Neuronal stem cell (in vitro differentiated cells): ENCODE measurements at regions not wholly inside any gene's neighbourhood (a gene's known extent, or its start where the extent isn't known, plus 50 kb on each side); places are given as distances from the start of the nearest gene placed in this dataset.

ENCODE experiments used
- DNase-seq: peaks from one replicate; pipeline ENCODE4 v3.0.0-alpha.2; 2013; ENCODE audit warnings: low spot score
- H2AFZ ChIP-seq: one replicate; pipeline ENCODE4 v1.6.1; 2013; ENCODE audit warnings: mild to moderate bottlenecking, low read length, inconsistent platforms
- H2AK5ac ChIP-seq: 2 replicates; pipeline ENCODE4 v1.6.1; 2013; ENCODE audit warnings: low read depth, mild to moderate bottlenecking, inconsistent platforms, low read length, moderate library complexity, mixed read lengths
- H2BK120ac ChIP-seq: 2 replicates; pipeline ENCODE4 v1.6.1; 2013; ENCODE audit warnings: low read depth, mild to moderate bottlenecking, inconsistent platforms, low read length, moderate library complexity, mixed read lengths
- H2BK12ac ChIP-seq: one replicate; pipeline ENCODE4 v1.6.1; 2013; ENCODE audit warnings: low read length, inconsistent platforms
- H2BK15ac ChIP-seq: 2 replicates; pipeline ENCODE4 v1.6.1; 2013; ENCODE audit warnings: mild to moderate bottlenecking, low read length, inconsistent platforms, mixed read lengths
- H2BK5ac ChIP-seq: one replicate; pipeline ENCODE4 v1.6.1; 2013; ENCODE audit warnings: inconsistent platforms, mild to moderate bottlenecking, low read length, moderate library complexity
- H3K14ac ChIP-seq: one replicate; pipeline ENCODE4 v1.6.1; 2013; ENCODE audit warnings: low read length, inconsistent platforms
- H3K18ac ChIP-seq: 2 replicates; pipeline ENCODE4 v1.6.1; 2013; ENCODE audit warnings: low read length, inconsistent platforms
- H3K23ac ChIP-seq: 2 replicates; pipeline ENCODE4 v1.6.1; 2013; ENCODE audit warnings: low read depth, mild to moderate bottlenecking, mixed read lengths, low read length, inconsistent platforms; ENCODE audit not compliant: poor library complexity
- H3K27ac ChIP-seq: replicated peaks from 3 replicates; pipeline ENCODE4 v1.5.1; 2013; ENCODE audit warnings: low read length, inconsistent platforms
- H3K27me3 ChIP-seq, 3 experiments: 2 replicates each; pipeline ENCODE4 v1.6.1; 2013; ENCODE audit warnings: low read length in 3 of 3, mild to moderate bottlenecking in 2 of 3, inconsistent platforms in 1 of 3, low read depth in 1 of 3, mixed read lengths in 1 of 3, moderate library complexity in 1 of 3; ENCODE audit not compliant: control insufficient read depth in 3 of 3, insufficient read depth in 3 of 3
- H3K36me3 ChIP-seq, 2 donors: replicated peaks in 1 of 2; 2 replicates each; pipeline ENCODE4 v1.6.1; 2013; ENCODE audit warnings: low read length in 2 of 2; ENCODE audit not compliant: control insufficient read depth in 2 of 2, insufficient read depth in 2 of 2
- H3K4ac ChIP-seq: 2 replicates; pipeline ENCODE4 v1.6.1; 2013; ENCODE audit warnings: inconsistent platforms, mild to moderate bottlenecking, low read length, moderate library complexity
- H3K4me1 ChIP-seq, 2 donors: 1 replicate in 1 of 2; 2 replicates in 1 of 2; pipeline ENCODE4 v1.6.1; 2013; ENCODE audit warnings: low read length in 2 of 2, low read depth in 1 of 2; ENCODE audit not compliant: control insufficient read depth in 2 of 2, insufficient read depth in 1 of 2
- H3K4me2 ChIP-seq: one replicate; pipeline ENCODE4 v1.6.1; 2013; ENCODE audit warnings: mild to moderate bottlenecking, low read length, inconsistent platforms; ENCODE audit not compliant: insufficient read depth, poor library complexity, severe bottlenecking
- H3K4me3 ChIP-seq, 2 donors: 2 replicates each; pipeline ENCODE4 v1.5.1; 2013; ENCODE audit warnings: low read length in 2 of 2, mild to moderate bottlenecking in 2 of 2, inconsistent platforms in 1 of 2, moderate library complexity in 1 of 2
- H3K79me1 ChIP-seq: one replicate; pipeline ENCODE4 v1.6.1; 2013; ENCODE audit warnings: low read depth, mild to moderate bottlenecking, inconsistent platforms, low read length, moderate library complexity
- H3K9ac ChIP-seq: one replicate; pipeline ENCODE4 v1.6.1; 2013; ENCODE audit warnings: mild to moderate bottlenecking, low read depth, low read length, inconsistent platforms; ENCODE audit not compliant: poor library complexity
- H3K9me3 ChIP-seq, 2 donors: replicated peaks in 1 of 2; 2 replicates each; pipeline versions ENCODE3 to v1.6.1; 2013; ENCODE audit warnings: low read length in 2 of 2, mild to moderate bottlenecking in 2 of 2, inconsistent platforms in 1 of 2, low read depth in 1 of 2, mixed read lengths in 1 of 2, moderate library complexity in 1 of 2; ENCODE audit not compliant: control insufficient read depth in 2 of 2, insufficient read depth in 1 of 2
- H4K8ac ChIP-seq: one replicate; pipeline ENCODE4 v1.6.1; 2013; ENCODE audit warnings: low read depth, mild to moderate bottlenecking, inconsistent platforms, low read length, moderate library complexity
- H4K91ac ChIP-seq: one replicate; pipeline ENCODE4 v1.6.1; 2013; ENCODE audit warnings: low read length, low read depth, mild to moderate bottlenecking, inconsistent platforms; ENCODE audit not compliant: poor library complexity
- WGBS, 2 donors: extraction: QIAGEN DNeasy Blood & Tissue Kit; methylation state at CpG; one replicate each; pipeline ENCODE4 v1.1.7; 2013; ENCODE audit warnings: missing lambda C conversion rate in 2 of 2, mixed read lengths in 1 of 2; ENCODE audit not compliant: insufficient read length in 2 of 2, insufficient replicate concordance in 1 of 2; ENCODE audit errors: extremely low coverage in 2 of 2; 5-methylcytosine and 5-hydroxymethylcytosine counted together

GRCh38 chr4:23153076-23153475 is 460.3 kb downstream of the GBA3 start:
- H2BK5ac ChIP-seq = no peak overlapping the region
- DNase-seq = no peak
- H3K4me3 ChIP-seq = no peak overlapping the region
- H2BK12ac ChIP-seq = no peak overlapping the region
- no CpG with 5 or more reads among the region's 2 CpGs for WGBS, 2 donors
- H3K4me2 ChIP-seq = no peak overlapping the region
- H2AFZ ChIP-seq = no peak overlapping the region
- H3K4ac ChIP-seq = no peak overlapping the region
- H3K14ac ChIP-seq = no peak overlapping the region
- no peak overlapping the region for H4K91ac ChIP-seq
- H3K23ac ChIP-seq = no peak overlapping the region
- no peak overlapping the region for H3K18ac ChIP-seq
- no peak overlapping the region for H3K27ac ChIP-seq
- no peaks in the 10 kb centered on the region for H3K27me3 ChIP-seq
- no peak overlapping the region for H2BK120ac ChIP-seq
- no peak overlapping the region for H2BK15ac ChIP-seq
- H3K9ac ChIP-seq = no peak overlapping the region
- no peaks in the 10 kb centered on the region for H3K79me1 ChIP-seq
- no peaks in the 10 kb centered on the region for H3K36me3 ChIP-seq
- no peak overlapping the region for H2AK5ac ChIP-seq
- no peaks in the 10 kb centered on the region for H3K9me3 ChIP-seq
- H3K4me1 ChIP-seq = no peaks in the 10 kb centered on the region
- no peak overlapping the region for H4K8ac ChIP-seq

GRCh38 chr4:23149815-23150214 is 457.1 kb downstream of the GBA3 start:
- DNase-seq = no peak
- H2AK5ac ChIP-seq = no peak overlapping the region
- no peak overlapping the region for H2BK5ac ChIP-seq
- no peak overlapping the region for H3K23ac ChIP-seq
- no peak overlapping the region for H3K4ac ChIP-seq
- H3K14ac ChIP-seq = no peak overlapping the region
- no peak overlapping the region for H2AFZ ChIP-seq
- H4K91ac ChIP-seq = no peak overlapping the region
- WGBS, 2 donors = no CpG with 5 or more reads among the region's 4 CpGs
- peaks cover 0 to 3% of the 10 kb centered on the region in 2 donors for H3K9me3 ChIP-seq
- no peak overlapping the region for H2BK12ac ChIP-seq
- no peak overlapping the region for H3K9ac ChIP-seq
- H3K4me2 ChIP-seq = no peak overlapping the region
- no peaks in the 10 kb centered on the region for H3K36me3 ChIP-seq
- no peak overlapping the region for H3K27ac ChIP-seq
- no peaks in the 10 kb centered on the region for H3K4me1 ChIP-seq
- H2BK15ac ChIP-seq = no peak overlapping the region
- H2BK120ac ChIP-seq = no peak overlapping the region
- no peaks in the 10 kb centered on the region for H3K79me1 ChIP-seq
- H3K18ac ChIP-seq = no peak overlapping the region
- no peak overlapping the region for H3K4me3 ChIP-seq
- no peaks in the 10 kb centered on the region for H3K27me3 ChIP-seq
- no peak overlapping the region for H4K8ac ChIP-seq

GRCh38 chr4:23144707-23145106 is 452.0 kb downstream of the GBA3 start:
- H3K4me1 ChIP-seq = no peaks in the 10 kb centered on the region
- no peaks in the 10 kb centered on the region for H3K36me3 ChIP-seq
- H3K27me3 ChIP-seq = no peaks in the 10 kb centered on the region
- H3K9ac ChIP-seq = no peak overlapping the region
- no peak overlapping the region for H2AK5ac ChIP-seq
- peaks cover 0 to 8% of the 10 kb centered on the region in 2 donors for H3K9me3 ChIP-seq
- no peak overlapping the region for H2AFZ ChIP-seq
- no peak overlapping the region for H3K27ac ChIP-seq
- no peaks in the 10 kb centered on the region for H3K79me1 ChIP-seq
- no peak overlapping the region for H3K14ac ChIP-seq
- no peak overlapping the region for H4K8ac ChIP-seq
- no peak overlapping the region for H3K4ac ChIP-seq
- H3K18ac ChIP-seq = no peak overlapping the region
- H3K4me2 ChIP-seq = no peak overlapping the region
- no peak for DNase-seq
- H2BK120ac ChIP-seq = no peak overlapping the region
- no peak overlapping the region for H3K4me3 ChIP-seq
- no peak overlapping the region for H2BK12ac ChIP-seq
- no peak overlapping the region for H2BK15ac ChIP-seq
- no peak overlapping the region for H3K23ac ChIP-seq
- no peak overlapping the region for H2BK5ac ChIP-seq
- no peak overlapping the region for H4K91ac ChIP-seq

- Histone ChIP-seq H4K91ac (no peak overlapping the region), H3K9ac (no peak overlapping the region), H2AFZ (no peak overlapping the region), H2AK5ac (no peak overlapping the region), H2BK120ac (no peak overlapping the region), H2BK5ac (no peak overlapping the region), H2BK12ac (no peak overlapping the region), H3K14ac (no peak overlapping the region), H3K9me3 (peaks cover 0 to 8% of the 10 kb centered on the region in 2 donors), H3K27ac (no peak overlapping the region), H3K27me3 (no peaks in the 10 kb centered on the region), H2BK15ac (no peak overlapping the region), H3K23ac (no peak overlapping the region), H4K8ac (no peak overlapping the region), H3K4ac (no peak overlapping the region), H3K79me1 (no peaks in the 10 kb centered on the region), H3K4me2 (no peak overlapping the region), H3K36me3 (no peaks in the 10 kb centered on the region), H3K18ac (no peak overlapping the region), H3K4me1 (peaks cover 1 to 5% of the 10 kb centered on the region in 2 donors), H3K4me3 (no peak overlapping the region)
- no CpG with 5 or more reads among the region's 1 CpG for WGBS, 2 donors
- peak; percentile 73 for DNase-seq
These were observed 443.3 kb downstream of the GBA3 start for GRCh38 chr4:23135792-23136645.
